B cell (primary cell): ENCODE measurements at regions not wholly inside any gene's neighbourhood (a gene's known extent, or its start where the extent isn't known, plus 50 kb on each side); places are given as distances from the start of the nearest gene placed in this dataset.

Experiments used
- ATAC-seq: fragments of 200-7000 bp; cut with Tn5 transposase; one replicate; pipeline ENCODE4 v1.10.0; 2021; ENCODE audit warnings: low read depth, mild to moderate bottlenecking, moderate number of reproducible peaks, moderate library complexity
- CTCF ChIA-PET: fragments of 350-600 bp; sonication (Branson Sonifier 250); formaldehyde crosslinking; loops from one replicate; lab custom pipeline; 2021; ENCODE audit warnings: antibody characterized with exemption, inconsistent platforms; lab: Charles Lee
- POLR2A ChIA-PET: fragments of 350-600 bp; sonication (Branson Sonifier 250); formaldehyde crosslinking; loops from one replicate; lab custom pipeline; 2021; ENCODE audit warnings: antibody characterized with exemption; lab: Charles Lee
- DNase-seq: peaks from one replicate; pipeline ENCODE4 v3.0.0; 2013
- H2AFZ ChIP-seq: 2 replicates; pipeline ENCODE4 v1.6.1; 2012; ENCODE audit warnings: mild to moderate bottlenecking, low read depth, low read length; ENCODE audit not compliant: insufficient read depth, poor library complexity, severe bottlenecking
- H3K27ac ChIP-seq, 2 donors: 1 replicate in 1 of 2; 2 replicates in 1 of 2; pipeline ENCODE4 v1.5.1; 2012 to 2013; ENCODE audit warnings: low read length in 2 of 2, mild to moderate bottlenecking in 2 of 2, moderate library complexity in 1 of 2
- H3K27me3 ChIP-seq, 4 experiments: fragments of 200-600 bp in 1 of 4; sonication (generic) in 1 of 4; replicated peaks in 1 of 4; 1 replicate in 2 of 4; 2 replicates in 2 of 4; pipeline versions ENCODE4 v1.6.1 to v1.7.0; 2013 to 2016; ENCODE audit warnings: low read length in 3 of 4, mild to moderate bottlenecking in 2 of 4, mixed read lengths in 1 of 4, moderate library complexity in 1 of 4; ENCODE audit not compliant: insufficient read depth in 4 of 4, control insufficient read depth in 3 of 4; ENCODE audit errors: control extremely low read depth in 1 of 4
- H3K36me3 ChIP-seq, 2 experiments: replicated peaks in 1 of 2; 1 replicate in 1 of 2; 2 replicates in 1 of 2; pipeline versions ENCODE4 v1.6.1 to v1.7.1; 2013; ENCODE audit warnings: low read length in 1 of 2; ENCODE audit not compliant: insufficient read depth in 2 of 2, control insufficient read depth in 1 of 2; ENCODE audit errors: control extremely low read depth in 1 of 2, extremely low read depth in 1 of 2
- H3K4me1 ChIP-seq, 2 donors: fragments of 200-600 bp in 1 of 2; sonication (generic) in 1 of 2; 1 replicate in 1 of 2; 2 replicates in 1 of 2; pipeline versions ENCODE4 v1.5.1 to v1.6.1; 2013 to 2017; ENCODE audit warnings: low read length in 2 of 2; ENCODE audit not compliant: control insufficient read depth in 2 of 2, insufficient read depth in 2 of 2
- H3K4me2 ChIP-seq: replicated peaks from 2 replicates; pipeline ENCODE3; 2012; ENCODE audit warnings: mild to moderate bottlenecking, low read depth, low read length; ENCODE audit not compliant: poor library complexity, severe bottlenecking
- H3K4me3 ChIP-seq, 5 experiments: fragments of 200-600 bp in 1 of 5; sonication (generic) in 1 of 5; 1 replicate in 3 of 5; 2 replicates in 2 of 5; pipeline versions ENCODE4 v1.5.1 to v1.7.0; 2011 to 2016; ENCODE audit warnings: low read length in 4 of 5, mild to moderate bottlenecking in 4 of 5, low read depth in 2 of 5, control low read depth in 1 of 5, moderate library complexity in 1 of 5; ENCODE audit not compliant: insufficient read depth in 1 of 5; ENCODE audit errors: control extremely low read depth in 1 of 5, extremely low read depth in 1 of 5
- H3K79me2 ChIP-seq: fragments of 200-600 bp; sonication (generic); one replicate; pipeline ENCODE4 v1.6.0; 2016; ENCODE audit warnings: low read length; ENCODE audit not compliant: control insufficient read depth, insufficient read depth
- H3K9ac ChIP-seq: fragments of 200-600 bp; sonication (generic); 2 replicates; pipeline ENCODE4 v1.6.1; 2017; ENCODE audit warnings: mild to moderate bottlenecking, low read length, moderate library complexity
- H3K9me3 ChIP-seq, 3 donors: one replicate each; pipeline versions ENCODE4 v1.6.1 to v1.7.1; 2013; ENCODE audit warnings: low read length in 2 of 3; ENCODE audit not compliant: control insufficient read depth in 2 of 3, insufficient read depth in 1 of 3; ENCODE audit errors: control extremely low read depth in 1 of 3
- H4K20me1 ChIP-seq: 2 replicates; pipeline ENCODE4 v1.6.0; 2012; ENCODE audit warnings: mild to moderate bottlenecking, low read length; ENCODE audit not compliant: insufficient read depth, control insufficient read depth, poor library complexity, severe bottlenecking
- H3K27ac Mint-ChIP-seq: one replicate; pipeline ENCODE4 v1.8.0; 2021; ENCODE audit warnings: mixed read lengths
- H3K27me3 Mint-ChIP-seq: one replicate; pipeline ENCODE4 v1.8.0; 2021; ENCODE audit warnings: mixed read lengths
- H3K4me1 Mint-ChIP-seq: one replicate; pipeline ENCODE4 v1.8.0; 2021; ENCODE audit warnings: mixed read lengths
- H3K4me3 Mint-ChIP-seq: one replicate; pipeline ENCODE4 v1.8.0; 2021; ENCODE audit warnings: mixed read lengths
- H3K9me3 Mint-ChIP-seq: one replicate; pipeline ENCODE4 v1.8.0; 2022; ENCODE audit warnings: mixed read lengths; ENCODE audit not compliant: insufficient read depth
- EZH2 ChIP-seq: IDR thresholded peaks from 2 replicates; pipeline ENCODE4 v1.6.1; 2012; ENCODE audit warnings: borderline replicate concordance, low read depth, mild to moderate bottlenecking, moderate library complexity, low read length; ENCODE audit not compliant: insufficient read depth, poor library complexity, severe bottlenecking
- WGBS: methylation state at CpG from one replicate; pipeline ENCODE4 v1.1.5; 2013; ENCODE audit warnings: missing lambda C conversion rate; ENCODE audit not compliant: insufficient coverage; 5-methylcytosine and 5-hydroxymethylcytosine counted together
- intact Hi-C: fragments of 100-400 bp; cut with micrococcal nuclease; formaldehyde crosslinking; loops from one replicate; pipeline ENCODE4 v1.10.0; 2022
- TF ChIP-seq, protein P1 (sequence below): fragments of 200-600 bp; IDR thresholded peaks from one replicate; pipeline ENCODE4 v1.8.0; 2022; ENCODE audit warnings: antibody characterized with exemption, mild to moderate bottlenecking

GRCh38 chr9:92180002-92180400 lies 64.8 kb upstream of the SPTLC1 start:
- no peak overlapping the region for H2AFZ ChIP-seq
- H3K4me3 Mint-ChIP-seq = no peak overlapping the region
- peaks cover 6% of the 10 kb centered on the region for H3K27me3 Mint-ChIP-seq
- no peaks in the 10 kb centered on the region for H4K20me1 ChIP-seq
- DNase-seq (no peak), ATAC-seq (no peak)
- ChIA-PET POLR2A (no interaction called here), CTCF (no interaction called here)
- H3K9me3 Mint-ChIP-seq = peaks cover 3% of the 10 kb centered on the region
- no CpG with 5 or more reads among the region's 3 CpGs for WGBS
- no peaks in the 10 kb centered on the region for H3K4me1 ChIP-seq
- H3K4me2 ChIP-seq = no peak overlapping the region
- H3K36me3 ChIP-seq = no peaks in the 10 kb centered on the region
- intact Hi-C loops = no loop called here
- TF ChIP-seq, protein P1, sequence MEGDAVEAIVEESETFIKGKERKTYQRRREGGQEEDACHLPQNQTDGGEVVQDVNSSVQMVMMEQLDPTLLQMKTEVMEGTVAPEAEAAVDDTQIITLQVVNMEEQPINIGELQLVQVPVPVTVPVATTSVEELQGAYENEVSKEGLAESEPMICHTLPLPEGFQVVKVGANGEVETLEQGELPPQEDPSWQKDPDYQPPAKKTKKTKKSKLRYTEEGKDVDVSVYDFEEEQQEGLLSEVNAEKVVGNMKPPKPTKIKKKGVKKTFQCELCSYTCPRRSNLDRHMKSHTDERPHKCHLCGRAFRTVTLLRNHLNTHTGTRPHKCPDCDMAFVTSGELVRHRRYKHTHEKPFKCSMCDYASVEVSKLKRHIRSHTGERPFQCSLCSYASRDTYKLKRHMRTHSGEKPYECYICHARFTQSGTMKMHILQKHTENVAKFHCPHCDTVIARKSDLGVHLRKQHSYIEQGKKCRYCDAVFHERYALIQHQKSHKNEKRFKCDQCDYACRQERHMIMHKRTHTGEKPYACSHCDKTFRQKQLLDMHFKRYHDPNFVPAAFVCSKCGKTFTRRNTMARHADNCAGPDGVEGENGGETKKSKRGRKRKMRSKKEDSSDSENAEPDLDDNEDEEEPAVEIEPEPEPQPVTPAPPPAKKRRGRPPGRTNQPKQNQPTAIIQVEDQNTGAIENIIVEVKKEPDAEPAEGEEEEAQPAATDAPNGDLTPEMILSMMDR = no peak
- TF ChIP-seq EZH2 = no peak
- H3K9me3 ChIP-seq = peaks cover 0 to 4% (median 0%) of the 10 kb centered on the region in 3 donors
- H3K79me2 ChIP-seq = no peaks in the 10 kb centered on the region
- H3K27ac Mint-ChIP-seq = no peak overlapping the region
- peaks cover 4% of the 10 kb centered on the region for H3K4me1 Mint-ChIP-seq
- no peaks in the 10 kb centered on the region for H3K27me3 ChIP-seq
- no peak overlapping the region for H3K27ac ChIP-seq
- no peak overlapping the region for H3K9ac ChIP-seq
- H3K4me3 ChIP-seq = no peak overlapping the region

GRCh38 chr9:92179286-92180001 lies 64.2 kb upstream of the SPTLC1 start:
- whole genome bisulfite sequencing = 92% methylated on average over 7 of the region's 11 CpGs
- Mint-ChIP-seq H3K9me3 (peaks cover 3% of the 10 kb centered on the region), H3K27me3 (peaks cover 5% of the 10 kb centered on the region), H3K27ac (no peak overlapping the region), H3K4me1 (peaks cover 4% of the 10 kb centered on the region), H3K4me3 (no peak overlapping the region)
- Histone ChIP-seq H3K9ac (no peak overlapping the region), H2AFZ (no peak overlapping the region), H3K4me1 (no peaks in the 10 kb centered on the region), H3K4me2 (no peak overlapping the region), H3K79me2 (no peaks in the 10 kb centered on the region), H3K27ac (no peak overlapping the region), H4K20me1 (no peaks in the 10 kb centered on the region), H3K27me3 (no peaks in the 10 kb centered on the region), H3K36me3 (no peaks in the 10 kb centered on the region), H3K9me3 (peaks cover 0 to 6% (median 0%) of the 10 kb centered on the region in 3 donors), H3K4me3 (no peak overlapping the region)
- CTCF ChIA-PET = no interaction called here
- TF ChIP-seq, protein P1 = no peak
- TF ChIP-seq EZH2 = no peak
- POLR2A ChIA-PET = no interaction called here
- DNase-seq (no peak), ATAC-seq (no peak)
- intact Hi-C loops = no loop called here
